ENCODE measurements at regions not wholly inside any gene's neighbourhood (a gene's known extent, or its start where the extent isn't known, plus 50 kb on each side); places are given as distances from the start of the nearest gene placed in this dataset.

GRCh38 chr20:56805313-56805712 lies 176.2 kb downstream of the TFAP2C start:
- Mint-ChIP-seq H3K36me3 (no peaks in the 10 kb centered on the region), H3K27ac (no peak overlapping the region), H3K9me3 (no peaks in the 10 kb centered on the region)
- DNase-seq (ENCODE audit: low spot score in 2 of 2) (no peak), ATAC-seq (no peak)

GRCh38 chr20:56805966-56806365 lies 176.9 kb downstream of the TFAP2C start:
- Mint-ChIP-seq H3K36me3 (no peaks in the 10 kb centered on the region), H3K27ac (peak overlapping the region in 1 of 2 donors; percentile 52), H3K9me3 (no peaks in the 10 kb centered on the region)
- DNase-seq (ENCODE audit: low spot score in 2 of 2): no peak
- ATAC-seq: no peak

GRCh38 chr20:56806952-56807517 lies 177.9 kb downstream of the TFAP2C start:
- ATAC-seq: no peak
- H3K36me3 Mint-ChIP-seq: no peaks in the 10 kb centered on the region

GRCh38 chr20:56808117-56808725 lies 179.1 kb downstream of the TFAP2C start:
- ATAC-seq: no peak

More at GRCh38 chr20:56806952-56807517, 177.9 kb downstream of the TFAP2C start:
- Mint-ChIP-seq H3K27ac (no peak overlapping the region), H3K9me3 (no peaks in the 10 kb centered on the region)
- no peak for DNase-seq (ENCODE audit: low spot score in 2 of 2)

GRCh38 chr20:56808732-56809131 lies 179.6 kb downstream of the TFAP2C start:
- DNase-seq (ENCODE audit: low spot score in 2 of 2) (no peak), ATAC-seq (no peak)
- no peak overlapping the region for H3K27ac Mint-ChIP-seq
- no peaks in the 10 kb centered on the region for H3K36me3 Mint-ChIP-seq
- no peaks in the 10 kb centered on the region for H3K9me3 Mint-ChIP-seq

More at GRCh38 chr20:56808117-56808725, 179.1 kb downstream of the TFAP2C start:
- no peaks in the 10 kb centered on the region for H3K36me3 Mint-ChIP-seq
- no peak overlapping the region for H3K27ac Mint-ChIP-seq
- DNase-seq (ENCODE audit: low spot score in 2 of 2): no peak
- H3K9me3 Mint-ChIP-seq: no peaks in the 10 kb centered on the region

GRCh38 chr20:56809668-56810067 lies 180.6 kb downstream of the TFAP2C start:
- DNase-seq (ENCODE audit: low spot score in 2 of 2) (no peak), ATAC-seq (no peak)
- no peaks in the 10 kb centered on the region for H3K36me3 Mint-ChIP-seq
- H3K9me3 Mint-ChIP-seq: no peaks in the 10 kb centered on the region
- no peak overlapping the region for H3K27ac Mint-ChIP-seq

- DNase-seq (ENCODE audit: low spot score in 2 of 2) (no peak), ATAC-seq (no peak)
- H3K36me3 Mint-ChIP-seq: no peaks in the 10 kb centered on the region
- no peak overlapping the region for H3K27ac Mint-ChIP-seq
- no peaks in the 10 kb centered on the region for H3K9me3 Mint-ChIP-seq
Observed at GRCh38 chr20:56810141-56810540, 181.0 kb downstream of the TFAP2C start.

GRCh38 chr20:56815796-56816195 lies 186.7 kb downstream of the TFAP2C start:
- no peak for ATAC-seq
- Mint-ChIP-seq H3K36me3 (no peaks in the 10 kb centered on the region), H3K27ac (no peak overlapping the region), H3K9me3 (peaks cover 0 to 6% of the 10 kb centered on the region in 2 donors)
- DNase-seq (ENCODE audit: low spot score in 2 of 2): no peak

GRCh38 chr20:56816349-56816748 lies 187.2 kb downstream of the TFAP2C start:
- peaks cover 0 to 6% of the 10 kb centered on the region in 2 donors for H3K9me3 Mint-ChIP-seq
- no peaks in the 10 kb centered on the region for H3K36me3 Mint-ChIP-seq
- ATAC-seq (no peak), DNase-seq (ENCODE audit: low spot score in 2 of 2) (no peak)
- H3K27ac Mint-ChIP-seq: peak overlapping the region in 1 of 2 donors; percentile 69

- peaks cover 0 to 6% of the 10 kb centered on the region in 2 donors for H3K9me3 Mint-ChIP-seq
- no peak for DNase-seq (ENCODE audit: low spot score in 2 of 2)
- H3K36me3 Mint-ChIP-seq: no peaks in the 10 kb centered on the region
- ATAC-seq: no peak
- no peak overlapping the region for H3K27ac Mint-ChIP-seq
Observed at GRCh38 chr20:56817780-56818675, 188.9 kb downstream of the TFAP2C start.

- no peak for DNase-seq (ENCODE audit: low spot score in 2 of 2)
- H3K36me3 Mint-ChIP-seq: no peaks in the 10 kb centered on the region
- ATAC-seq: no peak
- no peak overlapping the region for H3K27ac Mint-ChIP-seq
- H3K9me3 Mint-ChIP-seq: peaks cover 0 to 6% of the 10 kb centered on the region in 2 donors
Observed at GRCh38 chr20:56820984-56821383, 191.9 kb downstream of the TFAP2C start.

GRCh38 chr20:56826306-56826704 lies 197.2 kb downstream of the TFAP2C start:
- DNase-seq (ENCODE audit: low spot score in 2 of 2) (no peak), ATAC-seq (no peak)
- H3K27ac Mint-ChIP-seq: no peak overlapping the region
- H3K9me3 Mint-ChIP-seq: peaks cover 0 to 6% of the 10 kb centered on the region in 2 donors
- no peaks in the 10 kb centered on the region for H3K36me3 Mint-ChIP-seq

GRCh38 chr20:56826705-56827665 lies 197.9 kb downstream of the TFAP2C start:
- DNase-seq (ENCODE audit: low spot score in 2 of 2) (no peak), ATAC-seq (no peak)
- Mint-ChIP-seq H3K27ac (no peak overlapping the region), H3K9me3 (peaks cover 0 to 6% of the 10 kb centered on the region in 2 donors), H3K36me3 (no peaks in the 10 kb centered on the region)

GRCh38 chr20:56827763-56828162 lies 198.7 kb downstream of the TFAP2C start:
- Mint-ChIP-seq H3K36me3 (no peaks in the 10 kb centered on the region), H3K27ac (no peak overlapping the region), H3K9me3 (peaks cover 0 to 6% of the 10 kb centered on the region in 2 donors)
- DNase-seq (ENCODE audit: low spot score in 2 of 2) (no peak), ATAC-seq (no peak)

GRCh38 chr20:56828402-56828801 lies 199.3 kb downstream of the TFAP2C start:
- ATAC-seq (no peak), DNase-seq (ENCODE audit: low spot score in 2 of 2) (no peak)
- Mint-ChIP-seq H3K27ac (no peak overlapping the region), H3K9me3 (peaks cover 0 to 6% of the 10 kb centered on the region in 2 donors), H3K36me3 (no peaks in the 10 kb centered on the region)

- no peak for ATAC-seq
- Mint-ChIP-seq H3K9me3 (peaks cover 0 to 6% of the 10 kb centered on the region in 2 donors), H3K36me3 (no peaks in the 10 kb centered on the region), H3K27ac (no peak overlapping the region)
- no peak for DNase-seq (ENCODE audit: low spot score in 2 of 2)
Observed at GRCh38 chr20:56829788-56830385, 200.8 kb downstream of the TFAP2C start.
